AG10803 (cell line): ENCODE measurements at regions not wholly inside any gene's neighbourhood (a gene's known extent, or its start where the extent isn't known, plus 50 kb on each side); places are given as distances from the start of the nearest gene placed in this dataset.
A peak's percentile ranks its signal among the peaks of the same experiment; 100 is the strongest.
"Not testable (repeated sequence)": the region's sequence is repeated elsewhere in the genome, so short reads cannot be mapped to it uniquely, and the experiment has no call there.

Source experiments
- DNase-seq: peaks from one replicate; pipeline ENCODE4 v3.0.0; 2010; ENCODE audit warnings: low read depth
- H3K4me3 ChIP-seq: 2 replicates; pipeline ENCODE4 v1.5.1; 2011; ENCODE audit warnings: mild to moderate bottlenecking, low read length, control low read depth
- TF ChIP-seq, protein P1 (sequence below): conservative IDR thresholded peaks from 2 replicates; pipeline ENCODE4 v1.5.1; 2011; ENCODE audit warnings: mild to moderate bottlenecking, low read length, control low read depth, inconsistent platforms

DNA sequence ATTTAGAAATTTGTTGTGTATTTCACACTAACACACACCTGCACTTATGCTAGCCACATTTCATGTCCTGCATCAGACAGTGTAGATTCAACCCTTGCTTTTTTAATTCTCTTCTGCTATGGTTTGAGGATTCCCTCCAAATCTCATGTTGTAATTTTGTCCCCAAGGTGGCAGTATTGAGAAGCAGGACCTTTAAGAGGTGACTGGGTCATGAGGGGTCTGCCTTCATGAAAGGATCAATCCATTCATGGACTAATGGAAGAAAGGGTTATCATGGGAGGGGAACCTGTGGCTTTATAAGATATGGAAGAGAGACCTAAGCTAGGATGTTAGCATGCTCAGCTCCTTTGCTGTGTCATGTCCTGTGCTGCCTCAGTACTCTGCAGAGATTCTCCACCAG is 1032.2 kb downstream of the CDH11 start:
- H3K4me3 ChIP-seq = no peak overlapping the region
- peak; percentile 25 for DNase-seq
- TF ChIP-seq, protein P1, sequence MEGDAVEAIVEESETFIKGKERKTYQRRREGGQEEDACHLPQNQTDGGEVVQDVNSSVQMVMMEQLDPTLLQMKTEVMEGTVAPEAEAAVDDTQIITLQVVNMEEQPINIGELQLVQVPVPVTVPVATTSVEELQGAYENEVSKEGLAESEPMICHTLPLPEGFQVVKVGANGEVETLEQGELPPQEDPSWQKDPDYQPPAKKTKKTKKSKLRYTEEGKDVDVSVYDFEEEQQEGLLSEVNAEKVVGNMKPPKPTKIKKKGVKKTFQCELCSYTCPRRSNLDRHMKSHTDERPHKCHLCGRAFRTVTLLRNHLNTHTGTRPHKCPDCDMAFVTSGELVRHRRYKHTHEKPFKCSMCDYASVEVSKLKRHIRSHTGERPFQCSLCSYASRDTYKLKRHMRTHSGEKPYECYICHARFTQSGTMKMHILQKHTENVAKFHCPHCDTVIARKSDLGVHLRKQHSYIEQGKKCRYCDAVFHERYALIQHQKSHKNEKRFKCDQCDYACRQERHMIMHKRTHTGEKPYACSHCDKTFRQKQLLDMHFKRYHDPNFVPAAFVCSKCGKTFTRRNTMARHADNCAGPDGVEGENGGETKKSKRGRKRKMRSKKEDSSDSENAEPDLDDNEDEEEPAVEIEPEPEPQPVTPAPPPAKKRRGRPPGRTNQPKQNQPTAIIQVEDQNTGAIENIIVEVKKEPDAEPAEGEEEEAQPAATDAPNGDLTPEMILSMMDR = peak; percentile 66

DNA sequence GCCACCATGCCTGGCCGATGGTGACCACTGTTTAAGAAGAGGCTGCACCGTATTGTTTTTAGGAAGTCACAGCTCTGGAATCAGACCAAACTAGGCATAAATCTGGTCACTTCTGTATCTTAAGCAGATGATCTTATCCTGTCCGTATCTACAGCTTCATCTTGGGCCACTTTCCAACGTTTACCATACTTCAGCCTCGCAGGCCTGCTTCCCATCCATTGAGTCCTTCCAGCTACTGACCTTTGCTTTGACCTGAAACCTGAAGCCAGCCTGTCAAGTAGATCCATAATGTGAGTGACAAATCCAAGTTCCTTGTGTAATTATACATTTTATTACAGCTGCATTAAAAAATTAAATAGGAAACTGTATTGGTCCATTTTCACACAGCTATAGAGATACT is 1033.0 kb downstream of the CDH11 start:
- no peak for DNase-seq
- TF ChIP-seq, protein P1 = no peak
- no peak overlapping the region for H3K4me3 ChIP-seq

DNA sequence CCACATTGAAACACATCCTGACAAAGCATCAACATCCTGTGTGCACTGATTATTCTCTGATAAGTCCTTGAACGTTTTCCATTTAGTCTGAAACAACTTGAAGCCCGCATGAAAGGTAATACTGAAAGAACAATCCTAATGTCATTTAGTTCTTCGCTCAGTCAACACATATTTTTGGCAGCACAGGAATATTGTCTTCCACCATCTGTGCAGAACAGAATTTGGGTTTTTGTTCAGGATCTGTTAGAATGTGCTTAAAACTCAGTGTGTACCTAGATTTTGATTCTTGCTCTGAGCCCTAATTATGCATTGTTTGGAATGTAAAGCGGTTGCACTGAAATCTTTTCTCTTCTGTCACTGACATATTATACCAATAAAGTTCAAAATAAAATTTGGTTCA is 1036.6 kb downstream of the CDH11 start:
- DNase-seq = no peak
- TF ChIP-seq, protein P1 = no peak
- no peak overlapping the region for H3K4me3 ChIP-seq

DNA sequence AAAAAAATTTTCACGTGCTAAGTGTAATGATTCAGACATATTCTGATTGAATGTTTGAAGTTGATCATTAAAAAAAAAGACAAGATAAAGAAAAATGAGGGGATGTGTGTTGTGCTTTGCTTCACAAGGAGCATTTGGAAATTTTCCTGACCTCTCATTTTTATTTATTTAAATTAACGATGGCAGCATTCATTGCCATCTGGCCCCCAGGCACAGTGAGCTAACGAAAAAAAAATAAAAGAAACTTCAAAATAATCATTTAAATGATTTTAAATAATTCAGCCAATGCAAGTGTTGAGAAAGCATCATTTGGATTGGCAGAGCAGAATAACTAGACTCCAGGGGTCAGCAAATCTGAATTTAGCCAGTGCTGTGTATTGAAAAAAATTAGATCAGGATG is 1037.2 kb downstream of the CDH11 start:
- no peak overlapping the region for H3K4me3 ChIP-seq
- DNase-seq = no peak
- TF ChIP-seq, protein P1 = no peak

DNA sequence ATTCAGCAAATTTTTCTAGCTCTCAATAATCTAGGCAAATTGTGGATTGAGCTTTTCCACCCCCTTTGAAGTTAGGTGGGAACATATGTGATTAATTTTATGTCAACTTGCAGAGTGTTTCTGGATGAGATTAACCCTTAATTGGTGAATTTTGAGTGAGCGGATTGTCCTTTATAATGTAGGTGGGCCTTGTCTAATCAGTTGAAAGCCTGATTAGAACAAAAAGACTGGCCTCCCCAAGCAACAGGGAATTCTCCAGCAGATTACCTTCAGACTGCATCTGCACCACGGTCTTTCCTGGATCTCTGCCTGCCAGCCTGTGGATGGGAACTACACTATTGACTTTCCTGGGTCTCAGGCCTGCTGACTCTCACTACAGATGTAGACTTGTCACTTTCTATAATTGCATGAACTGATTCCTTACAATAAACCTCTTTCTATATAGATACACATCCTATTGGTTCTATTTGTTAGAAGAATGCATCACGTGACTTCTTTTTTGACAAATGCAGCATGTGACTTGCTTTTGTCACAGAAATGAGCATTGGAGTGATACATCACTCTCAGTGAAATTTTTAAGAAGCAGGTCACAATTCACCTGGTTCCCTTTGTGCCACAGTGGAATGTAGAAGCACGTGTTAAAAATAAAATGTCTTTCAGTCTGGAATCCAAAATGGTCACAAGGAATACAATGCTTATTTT is 1038.3 kb downstream of the CDH11 start:
- TF ChIP-seq, protein P1 = no peak
- H3K4me3 ChIP-seq = no peak overlapping the region
- no peak for DNase-seq

DNA sequence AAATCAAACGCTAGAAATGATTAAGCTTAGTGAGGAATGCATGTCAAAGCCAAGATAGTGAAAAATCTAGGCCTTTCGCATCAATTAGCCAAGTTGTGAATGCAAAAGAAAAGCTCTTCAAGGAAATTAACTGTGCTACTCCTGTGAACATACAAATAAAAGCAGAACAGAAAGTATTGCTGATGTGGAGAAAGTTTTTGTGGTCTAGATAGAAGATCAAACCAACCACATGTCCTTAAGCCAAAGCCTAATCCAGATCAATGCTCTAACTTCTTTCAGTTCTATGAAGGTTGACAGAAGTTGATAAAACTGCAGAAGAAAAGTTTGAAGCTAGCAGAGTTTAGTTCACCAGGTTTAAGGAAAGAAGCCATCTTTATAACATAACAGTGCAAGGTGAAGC is 1044.6 kb downstream of the CDH11 start:
- DNase-seq = no peak
- TF ChIP-seq, protein P1 = no peak
- no peak overlapping the region for H3K4me3 ChIP-seq

DNA sequence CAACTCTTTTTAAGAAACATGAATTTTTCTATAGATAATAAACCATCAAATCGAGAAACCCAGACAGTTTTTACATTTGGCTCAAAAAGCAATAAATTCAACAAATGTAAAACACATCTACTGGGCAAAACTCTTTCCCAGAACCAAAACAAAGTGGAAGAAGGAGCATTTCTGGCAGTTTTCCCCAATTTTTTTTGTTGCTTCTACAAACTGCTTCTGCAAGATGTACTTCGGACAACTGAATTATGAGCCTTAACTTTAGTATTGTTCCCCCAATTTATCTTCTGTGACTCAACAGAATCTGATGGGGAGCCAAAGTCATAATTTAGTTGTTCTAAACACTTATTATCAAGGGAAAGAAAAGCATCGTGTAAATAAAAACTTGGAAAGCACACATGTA is 1047.2 kb downstream of the CDH11 start:
- TF ChIP-seq, protein P1 = no peak
- DNase-seq = no peak
- H3K4me3 ChIP-seq = no peak overlapping the region

DNA sequence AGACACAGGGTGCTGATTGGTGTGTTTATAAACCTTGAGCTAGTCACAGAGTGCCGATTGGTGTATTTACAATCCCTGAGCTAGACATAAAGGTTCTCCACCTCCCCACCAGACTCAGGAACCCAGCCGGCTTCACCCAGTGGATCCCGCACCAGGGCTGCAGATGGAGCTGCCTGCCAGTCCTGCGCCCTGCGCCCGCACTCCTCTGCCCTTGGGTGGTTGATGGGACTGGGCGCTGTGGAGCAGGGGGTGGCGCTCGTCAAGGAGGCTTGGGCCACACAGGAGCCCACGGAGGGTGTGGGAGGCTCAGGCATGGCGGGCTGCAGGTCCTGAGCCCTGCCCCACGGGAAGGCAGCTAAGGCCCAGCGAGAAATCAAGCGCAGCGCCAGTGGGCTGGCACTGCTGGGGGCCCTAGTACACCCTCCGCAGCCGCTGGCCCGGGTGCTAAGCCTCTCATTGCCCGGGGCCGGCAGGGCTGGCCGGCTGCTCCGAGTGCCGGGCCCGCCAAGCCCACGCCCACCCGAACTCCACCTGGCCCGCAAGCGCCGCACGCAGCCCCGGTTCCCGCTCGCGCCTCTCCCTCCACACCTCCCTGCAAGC is 1049.6 kb downstream of the CDH11 start:
- not testable (repeated sequence) for H3K4me3 ChIP-seq, DNase-seq
